Uterus (tissue), 2 donors: ENCODE measurements at regions not wholly inside any gene's neighbourhood (a gene's known extent, or its start where the extent isn't known, plus 50 kb on each side); places are given as distances from the start of the nearest gene placed in this dataset.

ENCODE experiments used
- POLR2A ChIP-seq, 2 donors: fragments of 450-650 bp; IDR thresholded peaks; one replicate each; pipeline ENCODE4 v1.6.1; 2016; ENCODE audit warnings: antibody characterized with exemption in 2 of 2, mild to moderate bottlenecking in 1 of 2, moderate library complexity in 1 of 2
- TF ChIP-seq, protein P1 (sequence below), 4 experiments: fragments of 200-600 bp in 2 of 4; fragments of 450-650 bp in 2 of 4; sonication (generic) in 2 of 4; IDR thresholded peaks; one replicate each; pipeline ENCODE4 v1.5.1; 2016 to 2019; ENCODE audit warnings: antibody characterized with exemption in 4 of 4, mild to moderate bottlenecking in 2 of 4, moderate library complexity in 1 of 4

DNA sequence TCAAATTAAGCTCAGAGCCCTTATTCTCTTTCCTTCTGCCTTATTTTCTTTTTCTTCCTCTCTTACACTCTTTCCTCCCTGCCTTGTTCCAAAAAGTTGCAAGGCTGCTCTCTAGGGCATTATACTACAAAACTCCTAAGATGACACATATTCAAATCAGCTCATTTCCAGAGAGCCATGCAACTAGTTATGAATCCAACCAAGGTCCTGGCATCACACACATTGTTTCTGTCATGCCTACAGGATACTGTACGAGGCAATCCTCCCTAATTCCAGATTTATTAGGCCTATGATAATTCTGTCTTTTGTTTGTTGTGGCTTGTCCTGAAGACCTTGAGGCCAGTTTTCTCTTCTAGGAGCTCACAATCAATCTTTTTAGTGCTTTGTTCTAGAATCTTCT is 87.0 kb upstream of the TBCA start:
- TF ChIP-seq POLR2A (IDR thresholded peaks at IDR 0.05): no peak
- TF ChIP-seq, protein P1, sequence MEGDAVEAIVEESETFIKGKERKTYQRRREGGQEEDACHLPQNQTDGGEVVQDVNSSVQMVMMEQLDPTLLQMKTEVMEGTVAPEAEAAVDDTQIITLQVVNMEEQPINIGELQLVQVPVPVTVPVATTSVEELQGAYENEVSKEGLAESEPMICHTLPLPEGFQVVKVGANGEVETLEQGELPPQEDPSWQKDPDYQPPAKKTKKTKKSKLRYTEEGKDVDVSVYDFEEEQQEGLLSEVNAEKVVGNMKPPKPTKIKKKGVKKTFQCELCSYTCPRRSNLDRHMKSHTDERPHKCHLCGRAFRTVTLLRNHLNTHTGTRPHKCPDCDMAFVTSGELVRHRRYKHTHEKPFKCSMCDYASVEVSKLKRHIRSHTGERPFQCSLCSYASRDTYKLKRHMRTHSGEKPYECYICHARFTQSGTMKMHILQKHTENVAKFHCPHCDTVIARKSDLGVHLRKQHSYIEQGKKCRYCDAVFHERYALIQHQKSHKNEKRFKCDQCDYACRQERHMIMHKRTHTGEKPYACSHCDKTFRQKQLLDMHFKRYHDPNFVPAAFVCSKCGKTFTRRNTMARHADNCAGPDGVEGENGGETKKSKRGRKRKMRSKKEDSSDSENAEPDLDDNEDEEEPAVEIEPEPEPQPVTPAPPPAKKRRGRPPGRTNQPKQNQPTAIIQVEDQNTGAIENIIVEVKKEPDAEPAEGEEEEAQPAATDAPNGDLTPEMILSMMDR (IDR thresholded peaks at IDR 0.05): no peak
